ENCODE measurements at regions not wholly inside any gene's neighbourhood (a gene's known extent, or its start where the extent isn't known, plus 50 kb on each side); places are given as distances from the start of the nearest gene placed in this dataset.

DNA sequence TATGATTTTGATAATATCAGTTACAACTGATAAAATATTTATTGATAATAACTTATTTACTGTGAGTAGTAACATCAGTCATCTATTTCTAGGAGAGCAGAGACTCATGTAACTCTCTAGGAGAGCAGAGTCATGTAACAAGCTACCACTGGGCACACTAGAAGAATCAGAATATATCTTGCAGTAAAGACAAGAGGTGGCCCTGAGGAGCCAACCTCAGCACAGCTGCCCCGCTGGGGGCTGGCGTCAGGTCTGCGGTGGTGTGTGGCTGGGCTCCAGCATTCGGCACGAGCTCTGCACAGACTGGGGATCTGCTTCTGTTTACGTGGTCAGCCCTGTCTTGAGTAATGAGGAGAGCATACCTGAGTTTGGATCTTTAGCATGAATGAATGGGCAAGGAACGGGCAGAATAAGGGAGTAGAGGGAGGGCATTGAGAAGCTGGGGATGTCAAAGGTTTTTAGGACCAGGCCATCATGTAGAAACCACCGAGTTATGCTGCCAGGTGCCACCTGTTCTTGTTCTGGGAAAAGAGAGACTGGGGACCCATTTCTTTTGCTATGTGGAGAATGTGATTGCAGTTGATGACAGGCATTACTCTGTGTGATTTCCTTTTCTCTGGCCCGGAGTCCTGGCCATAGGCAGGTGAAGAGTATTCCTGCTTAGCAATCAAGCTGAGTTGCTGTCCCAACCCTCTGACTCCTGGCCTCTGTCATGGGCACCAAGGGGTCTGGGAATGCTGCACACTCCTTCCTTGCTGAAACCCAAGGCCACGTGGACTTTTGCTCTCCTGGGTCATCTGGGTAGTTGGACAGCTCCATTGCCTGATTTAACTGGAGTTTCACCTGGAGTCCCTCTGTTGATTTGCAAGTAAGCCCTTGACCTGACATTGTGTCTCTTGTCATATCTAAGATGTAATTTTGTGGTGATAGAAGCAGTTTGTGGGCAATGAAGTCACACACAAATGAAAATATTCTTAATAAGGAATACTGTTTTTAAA is 50.9 kb upstream of the HEPHL1 start:
- TF ChIP-seq, protein P1, sequence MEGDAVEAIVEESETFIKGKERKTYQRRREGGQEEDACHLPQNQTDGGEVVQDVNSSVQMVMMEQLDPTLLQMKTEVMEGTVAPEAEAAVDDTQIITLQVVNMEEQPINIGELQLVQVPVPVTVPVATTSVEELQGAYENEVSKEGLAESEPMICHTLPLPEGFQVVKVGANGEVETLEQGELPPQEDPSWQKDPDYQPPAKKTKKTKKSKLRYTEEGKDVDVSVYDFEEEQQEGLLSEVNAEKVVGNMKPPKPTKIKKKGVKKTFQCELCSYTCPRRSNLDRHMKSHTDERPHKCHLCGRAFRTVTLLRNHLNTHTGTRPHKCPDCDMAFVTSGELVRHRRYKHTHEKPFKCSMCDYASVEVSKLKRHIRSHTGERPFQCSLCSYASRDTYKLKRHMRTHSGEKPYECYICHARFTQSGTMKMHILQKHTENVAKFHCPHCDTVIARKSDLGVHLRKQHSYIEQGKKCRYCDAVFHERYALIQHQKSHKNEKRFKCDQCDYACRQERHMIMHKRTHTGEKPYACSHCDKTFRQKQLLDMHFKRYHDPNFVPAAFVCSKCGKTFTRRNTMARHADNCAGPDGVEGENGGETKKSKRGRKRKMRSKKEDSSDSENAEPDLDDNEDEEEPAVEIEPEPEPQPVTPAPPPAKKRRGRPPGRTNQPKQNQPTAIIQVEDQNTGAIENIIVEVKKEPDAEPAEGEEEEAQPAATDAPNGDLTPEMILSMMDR (IDR thresholded peaks at IDR 0.05), result no peak
- no peak for TF ChIP-seq POLR2A (IDR thresholded peaks at IDR 0.05)
- no peak for TF ChIP-seq EP300 (IDR thresholded peaks at IDR 0.05)
